GM18517 (cell line): ENCODE measurements at regions not wholly inside any gene's neighbourhood (a gene's known extent, or its start where the extent isn't known, plus 50 kb on each side); places are given as distances from the start of the nearest gene placed in this dataset.
A peak's percentile ranks its signal among the peaks of the same experiment; 100 is the strongest.
"Not testable (repeated sequence)": the region's sequence is repeated elsewhere in the genome, so short reads cannot be mapped to it uniquely, and the experiment has no call there.

Experiments used
- ATAC-seq: cut with Tn5 transposase; IDR thresholded peaks from one replicate; pipeline ENCODE4 v1.9.1; 2021; ENCODE audit warnings: mild to moderate bottlenecking, moderate library complexity; ENCODE audit not compliant: unreplicated experiment

DNA sequence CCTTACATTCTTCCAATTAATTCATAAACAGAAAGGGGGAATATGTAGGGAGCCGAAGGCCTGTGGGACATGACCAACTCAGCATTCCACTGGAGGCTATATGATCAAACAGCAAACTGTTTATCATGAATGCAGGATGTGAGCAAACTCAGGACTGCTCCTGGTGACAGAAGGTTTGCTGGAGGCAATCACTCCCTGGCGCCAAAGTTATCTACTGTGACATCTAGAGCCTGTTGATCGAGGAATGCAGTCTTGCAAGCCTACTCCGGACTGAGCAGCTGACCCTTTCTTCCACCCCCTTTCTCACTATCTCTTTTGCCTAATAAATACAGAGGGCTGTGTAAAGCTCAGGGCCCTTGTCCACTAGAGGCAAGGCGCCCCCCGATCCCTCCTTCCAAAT, 122.0 kb upstream of the ZCCHC13 start:
- ATAC-seq: not testable (repeated sequence)

DNA sequence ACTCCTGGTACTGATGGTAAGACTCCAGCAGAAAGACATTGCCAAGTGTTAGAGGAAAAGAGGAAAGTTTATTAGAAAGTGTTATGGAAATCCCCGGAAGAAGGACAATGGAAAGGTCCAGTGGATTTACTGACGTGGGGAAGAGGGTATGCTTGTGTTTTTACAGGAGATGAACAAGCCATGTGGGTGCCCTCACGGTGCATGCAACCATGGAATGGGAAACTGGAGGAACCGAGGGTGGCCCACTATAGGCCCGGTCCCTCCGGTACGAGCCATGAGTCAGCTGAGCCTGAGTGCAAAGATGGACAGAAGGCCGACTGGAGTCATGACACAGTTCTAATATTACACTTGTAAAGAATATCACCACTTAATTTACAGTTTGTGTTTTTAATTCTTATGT, 123.3 kb upstream of the ZCCHC13 start:
- ATAC-seq: no peak

DNA sequence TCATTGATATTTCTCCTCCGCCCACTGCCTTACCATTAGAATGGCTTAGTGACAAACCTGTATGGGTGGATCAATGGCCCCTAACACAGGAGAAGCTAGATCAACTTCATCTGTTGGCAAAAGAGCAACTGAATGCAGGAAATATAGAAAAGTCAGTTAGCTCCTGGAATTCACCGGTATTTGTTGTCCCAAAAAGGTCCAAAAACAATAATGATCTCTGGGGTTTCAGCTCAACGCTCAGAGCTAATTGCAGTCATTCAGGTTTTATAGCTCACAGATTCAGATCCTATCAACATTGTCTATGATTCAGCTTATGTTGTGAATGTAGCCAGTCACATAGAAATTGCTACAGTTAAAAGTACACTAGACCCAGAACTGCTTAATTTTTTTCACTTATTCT, 124.0 kb upstream of the ZCCHC13 start:
- ATAC-seq: no peak

GRCh38 chrX:74179499-74179898, 124.5 kb upstream of the ZCCHC13 start:
- ATAC-seq: no peak

GRCh38 chrX:74179071-74179470, 124.9 kb upstream of the ZCCHC13 start:
- ATAC-seq: no peak

DNA sequence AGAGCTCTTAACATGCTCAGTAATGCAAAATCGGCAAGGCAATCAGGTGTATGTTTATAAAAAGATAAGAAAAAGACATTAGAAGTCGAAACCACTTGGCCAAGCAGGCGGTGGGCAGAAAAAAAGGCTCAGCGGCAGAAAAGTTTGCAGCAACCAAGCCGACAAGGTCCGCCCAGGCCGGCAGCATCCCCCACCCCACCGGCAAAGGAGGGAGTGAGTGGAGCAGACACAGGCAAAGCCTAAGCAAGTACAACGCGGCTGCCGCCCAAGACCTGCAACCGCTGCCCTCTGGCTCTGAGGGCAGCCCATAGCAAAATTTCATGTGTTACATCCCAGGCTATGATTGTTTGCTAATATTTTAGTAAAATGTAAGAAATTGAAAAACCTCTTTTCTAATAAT, 125.4 kb upstream of the ZCCHC13 start:
- ATAC-seq: no peak

DNA sequence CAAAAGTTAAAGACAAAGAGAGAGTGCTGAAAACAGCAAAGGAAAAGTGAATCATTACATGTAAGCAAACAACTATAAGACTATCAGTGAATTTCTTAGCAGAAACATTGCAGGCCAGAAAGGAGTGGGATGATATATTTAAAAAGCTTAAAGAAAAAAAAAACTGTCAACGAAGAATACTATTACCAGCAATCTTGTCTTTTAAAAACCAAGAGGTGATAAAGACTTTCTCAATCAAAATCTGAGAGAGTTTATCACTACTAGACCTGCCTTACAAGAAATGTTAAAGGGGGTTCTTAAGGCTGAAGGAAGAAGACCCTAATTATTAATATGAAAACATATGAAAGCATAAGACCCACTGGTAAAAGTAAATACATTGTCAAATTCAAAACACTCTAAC, 132.5 kb upstream of the ZCCHC13 start:
- ATAC-seq: no peak

- no peak for ATAC-seq
These were observed 141.8 kb upstream of the ZCCHC13 start for GRCh38 chrX:74162199-74162598.

DNA sequence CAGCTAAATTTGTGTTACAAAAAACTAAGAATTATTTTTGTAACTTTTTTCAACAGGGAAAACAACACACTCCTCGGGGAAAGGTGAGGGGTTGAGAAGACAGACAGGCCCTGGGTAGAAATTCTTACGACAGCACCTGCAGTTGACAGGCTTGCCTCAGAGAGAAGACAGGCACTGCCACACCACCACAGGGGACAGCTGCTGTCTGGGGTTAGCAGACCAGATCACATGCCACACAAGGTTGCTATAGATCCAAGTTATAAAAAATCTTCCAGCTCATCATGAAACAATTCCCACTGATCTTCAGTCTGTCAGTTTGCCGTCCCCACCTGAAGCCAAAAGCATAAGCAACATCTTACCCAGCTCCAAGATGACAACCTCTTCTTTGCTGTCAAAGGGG, 143.2 kb upstream of the ZCCHC13 start:
- ATAC-seq: no peak

- no peak for ATAC-seq
These were observed 143.6 kb upstream of the ZCCHC13 start for GRCh38 chrX:74160358-74160757.

DNA sequence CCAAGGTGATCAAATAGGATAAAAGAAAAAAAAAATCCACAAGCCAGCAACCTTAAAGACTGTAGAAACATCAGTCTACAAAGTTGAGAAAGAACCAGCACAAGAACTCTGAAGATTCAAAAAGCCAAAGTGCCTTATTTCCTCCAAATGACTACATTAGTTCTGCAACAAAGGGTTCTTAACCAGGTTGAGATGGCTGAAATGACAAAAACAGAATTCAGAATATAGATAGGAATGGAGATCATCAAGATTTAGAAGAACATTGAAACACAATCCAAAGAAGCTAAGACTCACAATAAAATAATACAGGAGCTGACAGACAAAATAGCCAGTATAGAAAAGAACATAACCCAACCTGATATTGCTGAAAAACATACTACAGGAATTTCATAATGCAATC, 156.5 kb upstream of the ZCCHC13 start:
- no peak for ATAC-seq

- ATAC-seq: no peak
These were observed 165.0 kb upstream of the ZCCHC13 start for GRCh38 chrX:74138943-74139342.

GRCh38 chrX:74133156-74133796, 170.7 kb upstream of the ZCCHC13 start:
- ATAC-seq: peak; percentile 84

GRCh38 chrX:74132280-74132679, 171.7 kb upstream of the ZCCHC13 start:
- no peak for ATAC-seq

GRCh38 chrX:74119016-74119910, 184.7 kb upstream of the ZCCHC13 start:
- ATAC-seq: no peak

- no peak for ATAC-seq
These were observed 185.7 kb upstream of the ZCCHC13 start for GRCh38 chrX:74117962-74118902.

DNA sequence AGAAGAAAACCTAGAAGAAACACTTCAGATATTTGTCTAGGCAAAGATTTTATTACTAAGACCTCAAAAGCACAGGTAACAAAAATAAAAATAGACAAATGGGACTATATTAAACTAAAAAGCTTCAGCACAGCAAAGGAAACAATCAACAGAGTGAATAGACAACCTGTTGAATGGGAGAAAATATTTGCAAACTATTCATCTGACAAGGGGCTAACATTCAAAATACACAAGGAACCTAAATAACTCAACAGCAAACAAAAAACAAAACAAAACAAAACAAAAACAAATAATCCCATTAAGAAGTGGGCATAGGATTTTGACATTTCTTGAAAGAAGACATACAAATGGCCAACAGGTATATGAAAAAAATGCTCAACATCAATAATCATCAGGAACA, 192.7 kb upstream of the ZCCHC13 start:
- no peak for ATAC-seq

DNA sequence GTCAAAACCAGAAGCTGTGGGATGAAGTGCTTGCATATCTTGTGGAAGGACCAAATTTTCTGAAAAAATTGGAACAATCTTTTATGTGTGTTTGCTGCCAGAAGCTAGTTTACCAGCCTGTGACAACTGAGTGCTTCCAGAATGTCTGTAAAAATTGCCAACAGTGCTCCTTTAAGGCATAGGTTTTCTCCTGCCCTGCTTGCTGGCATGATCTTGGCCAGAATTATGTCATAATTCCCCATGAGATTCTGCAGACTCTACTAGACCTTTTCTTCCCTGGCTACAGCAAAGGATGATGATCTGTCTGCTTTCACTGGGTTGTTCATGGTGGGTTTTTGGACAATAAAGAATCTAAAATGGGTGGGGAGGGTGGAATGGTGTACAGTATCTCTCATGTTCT, 196.3 kb upstream of the ZCCHC13 start:
- no peak for ATAC-seq

DNA sequence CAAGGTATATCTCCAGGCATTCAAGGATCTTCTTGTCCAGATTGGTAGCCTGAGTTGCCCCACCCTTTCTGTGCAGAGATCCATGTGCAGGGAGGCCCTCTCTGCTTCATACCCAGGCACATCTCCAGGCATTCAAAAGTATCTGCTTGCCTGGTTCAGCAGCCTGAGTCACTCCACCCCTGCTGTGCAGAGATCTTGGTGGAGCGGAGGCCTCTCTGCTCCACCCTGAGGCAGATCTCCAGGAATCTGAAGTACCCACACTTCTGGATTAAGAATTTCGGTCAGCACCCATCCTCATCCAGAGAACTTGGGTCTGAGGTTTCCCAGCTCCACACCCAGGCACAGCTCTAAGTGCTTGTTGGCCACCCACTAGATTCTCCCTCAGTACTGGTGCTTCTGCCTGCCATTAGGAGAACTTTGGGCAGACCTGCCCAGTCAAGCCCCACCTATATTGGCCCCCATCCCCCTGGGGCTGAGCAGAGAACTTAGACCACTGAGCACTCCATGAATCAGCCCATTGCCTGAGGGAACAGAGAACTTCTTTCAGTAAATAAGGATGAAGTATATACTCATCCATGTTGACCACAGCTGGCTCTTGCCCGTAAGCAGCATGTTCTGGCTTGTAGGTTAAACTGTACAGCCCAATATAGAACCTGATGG, 199.5 kb upstream of the ZCCHC13 start:
- no peak for ATAC-seq

DNA sequence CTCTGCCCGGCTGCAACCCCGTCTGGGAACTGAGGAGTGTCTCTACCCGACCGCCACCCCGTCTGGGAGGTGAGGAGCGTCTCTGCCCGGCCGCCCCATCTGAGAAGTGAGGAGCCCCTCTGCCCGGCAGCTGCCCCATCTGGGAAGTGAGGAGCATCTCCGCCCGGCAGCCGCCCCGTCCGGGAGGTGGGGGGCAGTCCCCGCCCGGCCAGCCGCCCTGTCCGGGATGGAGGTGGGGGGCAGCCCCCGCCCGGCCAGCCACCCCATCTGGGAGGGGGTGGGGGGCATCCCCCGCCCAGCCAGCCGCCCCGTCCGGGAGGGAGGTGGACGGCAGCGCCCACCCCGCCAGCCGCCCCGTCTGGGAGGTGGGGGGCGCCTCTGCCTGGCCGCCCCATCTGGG, 205.6 kb upstream of the ZCCHC13 start:
- not testable (repeated sequence) for ATAC-seq

GRCh38 chrX:74090049-74090448, 213.9 kb upstream of the ZCCHC13 start:
- no peak for ATAC-seq
